ENCODE measurements at regions not wholly inside any gene's neighbourhood (a gene's known extent, or its start where the extent isn't known, plus 50 kb on each side); places are given as distances from the start of the nearest gene placed in this dataset.

GRCh38 chr1:58095183-58095582 lies 451.3 kb downstream of the OMA1 start:
- TF ChIP-seq POLR2AphosphoS5 (IDR thresholded peaks at IDR 0.05; ENCODE audit: low read depth, low read length): no peak
- TF ChIP-seq TAF1 (IDR thresholded peaks at IDR 0.05; ENCODE audit: borderline replicate concordance, low read depth, low read length): no peak
- TF ChIP-seq POLR2A (IDR thresholded peaks at IDR 0.05; ENCODE audit: low read depth, low read length): no peak
